ENCODE measurements at regions not wholly inside any gene's neighbourhood (a gene's known extent, or its start where the extent isn't known, plus 50 kb on each side); places are given as distances from the start of the nearest gene placed in this dataset.
"Not testable (repeated sequence)": the region's sequence is repeated elsewhere in the genome, so short reads cannot be mapped to it uniquely, and the experiment has no call there.

DNA sequence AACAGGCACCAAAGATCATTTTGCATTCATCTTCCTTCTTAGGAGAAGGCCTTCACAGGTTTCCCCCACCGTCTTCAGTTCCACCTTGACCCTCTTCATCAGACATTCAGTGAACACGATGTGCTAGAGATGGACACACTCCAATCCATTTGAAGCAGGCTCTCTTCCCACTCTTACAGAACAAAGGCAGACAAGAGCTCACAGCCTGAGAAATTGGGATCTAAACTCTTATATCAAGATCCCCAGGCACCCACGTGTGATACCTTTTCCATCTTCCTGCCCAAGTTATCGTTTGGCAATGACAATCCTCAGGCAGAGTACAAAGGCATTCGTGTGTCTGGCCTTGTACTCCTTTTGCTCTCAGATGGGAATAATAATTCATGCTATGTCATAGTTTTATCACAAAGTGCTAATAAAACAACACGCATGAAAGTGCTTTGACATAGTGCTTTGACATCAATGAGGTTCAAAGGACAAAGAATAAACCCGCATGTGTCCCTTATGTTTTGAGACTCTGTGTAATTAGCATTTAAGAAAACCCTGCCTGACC, 369.3 kb upstream of the KLHL29 start:
- no peak for DNase-seq

DNA sequence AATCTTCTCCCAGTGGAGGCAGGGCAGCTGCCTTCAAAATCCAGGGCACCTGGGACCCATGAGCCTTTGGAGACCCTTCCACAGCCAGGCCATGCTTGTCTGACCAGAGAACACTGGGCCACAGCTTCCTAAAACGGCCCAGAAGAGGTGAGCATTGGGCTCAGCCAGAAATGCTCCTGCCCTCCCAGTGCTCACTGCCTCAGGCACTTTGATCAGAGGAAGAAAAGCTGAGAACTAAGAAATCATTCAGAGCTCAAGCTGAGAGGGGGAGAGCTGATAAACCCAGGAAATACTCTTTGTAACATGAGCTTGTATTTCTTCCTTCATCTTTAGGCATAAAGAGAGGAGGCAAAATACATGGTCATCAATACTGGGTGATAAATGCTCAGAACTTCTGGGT, 365.5 kb upstream of the KLHL29 start:
- no peak for DNase-seq

DNA sequence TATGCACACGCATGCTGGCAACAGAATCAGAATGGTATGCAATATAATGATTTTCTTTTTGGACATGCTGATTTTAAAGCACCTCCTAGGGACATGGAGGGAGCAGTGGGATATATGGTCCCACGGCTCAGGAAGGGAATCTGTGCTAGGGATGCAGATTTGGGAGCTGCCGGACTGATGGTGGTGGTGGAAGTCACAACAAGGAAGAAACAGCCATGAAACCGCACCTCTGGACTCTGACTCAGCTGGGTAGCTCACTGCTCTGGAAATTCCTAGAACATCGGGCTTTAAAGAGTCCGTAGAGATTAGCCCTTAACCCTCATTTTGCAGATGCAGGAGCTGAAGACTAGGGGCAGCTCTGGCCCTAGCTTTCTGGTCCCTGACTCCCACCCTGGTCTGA, 364.3 kb upstream of the KLHL29 start:
- no peak for DNase-seq

DNA sequence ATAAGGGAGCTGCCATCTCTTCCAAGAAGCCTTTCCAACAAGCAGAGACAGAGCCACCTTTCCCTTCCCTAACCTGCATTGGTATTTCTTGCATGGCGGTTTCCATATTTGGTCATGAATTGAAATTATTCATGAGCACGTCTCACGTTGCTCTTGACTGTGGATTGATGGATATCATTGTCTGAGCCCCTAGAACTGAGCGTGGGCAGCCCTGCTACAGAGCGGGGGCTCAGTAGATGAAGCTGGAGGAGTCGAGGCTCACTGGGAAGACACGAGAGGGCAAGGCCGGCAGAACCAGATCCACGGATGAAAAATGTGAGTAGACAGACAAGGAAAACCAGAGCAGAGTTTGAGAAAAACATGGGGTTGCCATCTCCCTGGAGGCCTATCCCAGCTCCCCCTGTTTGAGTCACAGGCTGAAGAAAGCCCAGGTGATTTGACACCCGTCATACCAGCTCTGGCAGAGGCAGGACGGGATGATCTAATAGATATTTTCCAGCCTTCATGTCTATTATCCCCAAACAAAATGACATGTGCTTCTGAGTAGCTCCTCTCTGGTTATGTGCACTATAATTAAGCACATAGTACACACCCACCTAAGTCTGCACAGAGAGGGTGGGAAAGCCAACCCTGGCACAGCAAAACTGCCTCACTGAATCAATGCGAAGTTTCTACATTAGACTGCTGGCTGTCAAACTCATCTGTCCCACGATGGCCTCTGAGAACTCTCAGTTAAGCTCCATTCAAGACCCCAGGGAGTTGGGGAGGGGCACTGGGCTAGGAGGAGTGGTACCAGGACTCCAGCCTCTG, 363.5 kb upstream of the KLHL29 start:
- no peak for DNase-seq

DNA sequence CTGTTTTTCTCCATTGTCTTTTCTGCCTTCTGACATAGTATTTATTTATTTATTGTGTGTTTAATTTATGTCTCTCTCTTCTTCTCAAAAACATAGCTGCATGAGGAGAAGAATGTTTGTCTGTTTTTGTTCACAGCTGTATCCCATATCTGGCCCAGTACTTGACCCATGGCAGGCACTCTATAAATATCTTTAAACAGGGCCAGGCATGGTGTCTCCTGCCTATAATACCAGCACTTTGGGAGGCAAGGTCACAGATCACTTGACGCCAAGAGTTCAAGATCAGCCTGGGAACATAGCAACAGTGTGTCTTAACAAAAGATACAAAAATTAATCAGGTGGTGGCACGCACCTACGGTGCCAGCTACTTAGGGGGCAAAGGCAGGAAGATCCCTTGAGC, 361.3 kb upstream of the KLHL29 start:
- no peak for DNase-seq

DNA sequence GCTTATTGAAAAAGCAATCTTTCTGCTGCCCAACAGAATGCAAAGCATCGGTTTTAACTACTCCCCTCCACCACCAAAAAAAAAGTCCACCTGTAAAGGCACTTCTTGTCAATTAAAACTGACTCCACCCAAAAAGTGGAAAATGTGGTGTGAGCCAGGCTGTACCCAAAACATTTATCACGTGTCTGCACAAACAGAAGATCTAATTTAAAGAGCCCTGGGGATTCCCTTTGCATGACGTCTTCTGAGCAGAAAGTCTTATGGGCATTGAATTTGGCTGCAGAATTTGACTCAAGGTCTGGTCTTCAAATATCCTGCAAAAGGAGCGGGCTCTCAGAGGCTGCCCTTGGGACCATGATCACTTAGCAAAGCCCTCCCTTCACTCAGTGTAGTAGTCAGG, 358.3 kb upstream of the KLHL29 start:
- DNase-seq, result no peak

DNA sequence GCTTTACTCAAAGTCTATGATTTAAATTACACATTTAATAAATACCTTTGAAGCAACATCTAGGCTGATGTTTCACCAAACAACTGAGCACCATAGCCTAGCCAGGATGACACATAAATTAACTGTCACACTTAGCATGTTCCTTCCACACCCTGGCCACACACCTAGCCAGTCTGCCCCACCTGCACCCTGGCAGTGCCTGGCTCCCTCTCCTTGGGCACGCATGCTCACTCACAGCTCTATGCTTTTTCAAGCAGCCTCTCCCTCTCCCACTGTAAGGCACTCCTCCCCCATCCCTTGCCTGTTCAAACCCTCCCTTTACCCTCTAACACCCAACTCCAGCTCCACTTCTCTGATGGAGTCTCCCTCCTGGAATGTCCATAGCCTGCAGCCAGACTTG, 357.6 kb upstream of the KLHL29 start:
- no peak for DNase-seq

DNA sequence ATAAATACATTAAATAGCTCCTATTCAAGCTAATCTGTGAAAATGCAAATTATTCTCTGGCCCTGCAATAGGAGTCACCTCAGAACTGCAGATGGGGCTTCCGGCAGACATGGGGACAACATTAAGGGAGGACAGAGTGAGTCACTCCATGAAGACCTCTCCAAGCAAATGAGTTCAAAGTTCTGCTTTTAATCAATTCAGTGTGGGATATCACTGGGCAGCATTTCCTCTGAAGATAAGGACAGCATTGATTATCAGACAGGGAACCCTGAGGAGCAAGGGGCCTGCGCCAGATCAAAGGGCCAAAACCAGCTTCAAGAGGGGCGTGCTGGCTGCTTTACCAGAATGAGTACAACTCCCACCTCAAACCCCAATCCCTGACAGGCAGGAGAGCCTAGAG, 356.9 kb upstream of the KLHL29 start:
- DNase-seq, result no peak

DNA sequence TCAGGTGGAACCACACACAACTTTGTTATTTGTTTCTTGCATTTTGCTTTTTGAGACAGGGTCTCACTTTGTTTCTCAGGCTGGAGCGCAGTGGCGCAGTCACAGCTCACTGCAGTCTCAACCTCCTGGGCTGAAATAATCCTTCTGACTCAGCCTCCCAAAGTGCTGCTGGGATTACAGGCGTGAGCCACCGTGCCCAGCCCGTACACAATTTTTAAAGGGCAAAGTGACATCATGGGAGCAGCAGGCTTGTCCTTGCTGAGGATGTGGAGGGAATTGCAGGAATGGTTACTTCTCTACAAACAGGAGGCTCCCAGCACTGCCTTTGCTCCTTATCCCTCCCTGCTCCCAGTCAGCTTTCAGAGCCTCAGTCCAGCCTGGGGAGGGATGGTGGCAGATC, 355.9 kb upstream of the KLHL29 start:
- DNase-seq, result no peak

DNA sequence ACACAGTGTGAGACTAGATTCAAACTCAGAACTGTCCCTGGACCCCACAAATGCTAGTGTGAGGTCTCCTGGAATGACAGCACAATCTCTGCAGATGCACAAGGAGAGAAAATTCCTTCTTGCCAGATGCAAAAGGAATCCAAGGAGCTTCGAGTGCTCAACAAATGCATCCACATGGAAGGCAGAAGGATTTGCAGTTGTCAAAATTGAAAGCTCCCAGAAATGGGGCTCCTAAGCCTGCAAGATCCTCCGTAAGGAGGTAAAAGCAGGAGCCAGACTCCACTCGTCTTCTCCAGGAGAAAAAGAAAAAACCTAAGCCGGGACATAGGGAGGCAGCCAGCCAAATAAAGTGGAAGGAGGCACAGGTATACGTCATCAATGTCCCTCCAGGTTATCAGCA, 355.0 kb upstream of the KLHL29 start:
- no peak for DNase-seq

DNA sequence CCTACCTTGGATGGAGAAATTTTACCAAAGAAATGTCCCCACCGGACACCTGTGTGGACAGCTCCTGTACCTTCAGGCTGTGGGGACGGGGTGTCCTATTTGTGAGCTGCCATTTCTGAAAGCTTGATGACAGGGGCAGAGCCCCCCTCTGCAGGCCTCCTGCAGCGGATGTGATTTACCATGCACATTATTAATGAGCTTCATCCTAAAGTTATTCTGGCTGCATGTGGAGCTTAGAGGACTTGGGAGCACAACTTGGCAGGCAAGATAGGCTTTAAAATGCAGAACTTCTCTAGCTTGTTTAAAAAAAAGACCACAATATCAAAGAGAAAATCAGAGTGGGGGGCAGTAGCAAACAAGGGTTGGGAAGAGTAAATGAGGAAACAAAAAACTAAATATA, 350.0 kb upstream of the KLHL29 start:
- DNase-seq, result no peak

DNA sequence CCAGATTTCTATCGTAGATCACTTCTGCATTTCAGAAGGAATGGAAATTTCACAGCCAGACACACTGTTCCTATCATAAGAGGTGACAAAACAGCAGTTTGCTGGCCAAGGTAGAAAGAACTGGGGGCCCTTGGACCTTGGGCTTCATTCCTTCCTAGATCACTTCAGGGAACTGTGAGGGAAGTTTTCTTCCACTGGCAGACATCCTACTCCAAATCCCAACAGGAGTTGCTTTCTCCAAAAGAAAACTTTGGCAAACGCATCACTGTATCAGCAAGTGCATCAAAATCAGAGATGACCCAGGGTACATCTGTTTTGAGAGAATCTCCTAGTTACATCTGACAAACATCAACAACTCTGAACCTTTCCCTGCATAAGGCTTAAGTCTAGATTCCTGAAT, 348.4 kb upstream of the KLHL29 start:
- no peak for DNase-seq

DNA sequence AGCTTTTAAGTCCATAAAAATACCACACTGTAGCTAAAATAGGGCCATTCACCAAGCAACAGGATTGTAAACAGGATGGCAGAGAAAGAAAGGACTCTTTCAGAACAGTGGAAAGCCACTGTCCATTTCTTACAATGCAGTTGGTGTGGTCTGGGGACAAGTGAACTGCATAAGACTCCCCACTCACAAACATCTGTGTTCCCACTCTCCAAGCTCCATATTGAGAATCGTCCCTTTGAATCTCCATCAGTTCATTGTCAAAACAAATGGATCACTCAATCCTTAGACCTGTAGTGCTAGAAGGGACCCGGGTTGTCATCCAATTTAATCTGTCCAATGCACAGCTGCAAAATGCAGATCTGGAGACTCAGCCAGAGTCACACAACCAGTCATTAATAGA, 347.4 kb upstream of the KLHL29 start:
- DNase-seq, result no peak

DNA sequence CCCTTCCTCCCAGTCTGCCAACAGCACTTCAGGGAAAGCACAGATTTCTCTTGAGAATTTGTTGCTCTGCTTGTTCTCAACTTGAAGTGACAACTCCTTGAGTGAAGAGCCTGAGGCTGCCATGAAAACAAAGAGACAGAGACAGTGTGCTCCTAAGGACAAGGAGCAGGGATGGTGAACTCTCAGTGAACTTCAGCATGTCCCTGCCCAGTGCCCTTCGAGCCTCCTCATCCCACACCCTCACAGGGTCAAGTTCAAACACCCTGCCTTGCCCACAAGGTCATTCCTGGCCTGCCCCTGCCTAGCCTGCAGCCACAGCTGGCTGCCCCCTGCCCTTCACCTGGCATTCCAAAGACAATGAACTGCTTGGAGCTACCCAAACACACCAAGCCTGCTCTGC, 343.5 kb upstream of the KLHL29 start:
- DNase-seq, result no peak

DNA sequence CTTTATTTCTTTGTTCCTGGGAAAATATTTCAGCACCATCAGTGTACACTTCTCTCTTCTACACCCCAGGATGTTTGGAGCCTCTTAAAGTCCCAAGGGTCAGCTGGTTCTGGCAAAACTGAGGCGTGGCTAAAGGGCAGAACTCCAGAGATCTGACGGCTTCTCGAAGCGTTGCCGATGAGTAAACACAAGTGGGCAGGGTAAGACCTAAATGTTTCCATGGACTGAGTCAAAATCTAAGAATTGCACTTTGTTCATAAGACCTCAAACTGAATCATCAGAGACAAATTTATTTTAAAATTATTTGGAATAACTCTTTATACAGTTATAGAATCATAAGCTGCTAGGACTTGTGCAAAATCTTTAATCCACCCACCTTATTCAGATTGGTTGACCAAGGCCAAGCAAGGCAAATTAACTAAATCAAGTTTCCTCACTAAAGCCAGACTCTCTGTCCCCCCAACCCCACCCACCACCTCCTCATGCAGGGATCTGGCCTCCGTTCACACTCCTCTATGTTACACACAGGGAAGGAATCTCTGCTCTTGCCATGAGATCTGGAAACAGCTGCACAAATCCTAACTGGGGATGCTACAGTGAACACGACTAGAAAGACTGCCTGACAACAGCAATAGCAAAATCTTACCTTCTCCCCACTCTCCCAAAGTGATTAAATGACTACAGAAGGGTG, 342.6 kb upstream of the KLHL29 start:
- no peak for DNase-seq

DNA sequence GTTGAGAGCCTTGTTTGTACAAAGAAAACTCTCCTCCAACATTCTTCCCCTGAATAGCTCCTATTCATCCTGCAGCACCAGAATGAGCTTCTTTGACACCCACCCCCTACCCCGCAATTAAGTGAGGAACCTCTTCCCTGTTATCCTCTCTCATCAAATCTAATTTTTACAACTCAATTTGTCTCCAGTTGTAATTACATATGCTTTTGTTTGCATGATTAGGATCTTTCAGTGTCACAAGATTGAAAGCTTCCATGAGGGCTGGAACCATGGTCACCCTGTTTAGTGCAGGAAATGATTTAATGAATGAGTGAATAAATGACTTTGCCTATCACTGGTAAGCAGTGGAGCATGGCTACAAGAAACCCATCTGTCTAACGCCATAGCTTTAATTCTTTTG, 334.6 kb upstream of the KLHL29 start:
- DNase-seq, result no peak

DNA sequence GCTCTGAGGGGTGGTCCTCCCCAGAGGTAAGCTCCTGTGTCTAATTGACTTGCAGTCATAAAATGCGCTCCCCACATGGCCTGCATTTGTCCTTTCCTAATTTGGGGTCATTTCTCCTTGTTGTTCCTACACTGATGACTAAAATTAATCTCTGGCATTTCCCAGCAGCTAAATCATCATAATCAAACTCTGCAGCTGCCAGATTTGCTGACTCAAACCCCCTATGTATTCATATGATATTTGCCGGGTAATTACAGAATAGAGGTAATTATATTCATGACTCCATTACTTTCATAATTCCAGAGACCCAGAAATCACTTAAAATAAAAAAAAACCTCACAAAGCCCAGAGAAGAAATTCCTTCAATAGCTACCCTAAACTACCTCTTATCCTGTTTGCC, 331.4 kb upstream of the KLHL29 start:
- DNase-seq, result no peak

DNA sequence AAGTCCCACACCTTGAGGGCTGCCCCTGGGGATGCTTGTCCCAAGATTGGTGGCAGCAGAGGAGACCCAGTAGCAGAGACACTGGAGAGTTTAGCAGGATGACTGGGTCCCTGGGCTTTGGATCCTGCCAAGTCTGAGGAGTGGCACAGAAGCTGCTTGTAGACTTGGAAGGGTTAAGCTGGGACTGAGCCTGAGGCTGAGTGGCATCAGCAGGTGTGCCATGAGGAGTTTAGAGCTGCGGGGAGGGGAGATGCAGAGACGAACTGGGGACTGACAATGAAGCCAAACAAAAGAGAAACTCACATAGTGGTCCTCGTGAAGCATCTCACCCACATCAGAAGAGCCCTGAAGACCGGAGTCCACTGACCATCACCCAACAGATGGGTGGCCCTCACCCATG, 329.7 kb upstream of the KLHL29 start:
- no peak for DNase-seq

DNA sequence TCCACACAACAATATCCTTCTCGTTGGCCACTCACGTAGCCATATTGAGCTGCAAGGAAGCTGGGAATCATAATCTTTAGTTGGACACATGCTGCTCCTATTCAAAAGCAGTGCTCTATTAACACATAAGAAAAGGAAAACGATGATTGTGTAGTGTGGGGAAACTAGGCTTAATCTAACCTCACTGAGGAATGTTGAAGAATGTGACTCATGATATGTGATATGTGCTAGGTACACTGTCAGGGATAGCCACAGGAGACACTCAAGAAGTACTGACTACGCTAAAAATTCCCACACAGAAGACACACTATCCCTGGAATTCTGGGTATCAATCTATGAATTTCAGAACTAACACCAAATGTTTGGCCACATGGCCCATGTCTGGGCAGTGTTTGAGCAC, 328.1 kb upstream of the KLHL29 start:
- DNase-seq, result not testable (repeated sequence)

DNA sequence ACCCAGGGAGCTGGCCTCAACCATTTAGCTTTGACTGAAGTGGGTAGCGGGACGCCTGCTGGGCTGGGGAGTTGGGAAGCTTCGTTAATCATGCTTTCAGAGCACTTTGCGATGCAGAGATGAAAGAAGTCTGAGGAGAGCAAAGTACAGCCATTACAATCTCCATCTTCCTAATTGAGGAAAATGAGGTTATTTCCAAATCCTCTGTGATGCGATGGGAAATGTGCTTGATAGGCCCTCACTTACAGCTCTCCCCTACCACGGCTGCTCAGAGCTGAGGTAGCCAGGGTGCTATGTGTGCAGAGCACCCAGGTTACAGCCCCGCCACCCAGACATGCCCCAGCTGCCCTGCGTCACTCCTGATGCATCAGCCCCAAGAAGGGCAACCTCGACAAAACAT, 326.5 kb upstream of the KLHL29 start:
- no peak for DNase-seq

DNA sequence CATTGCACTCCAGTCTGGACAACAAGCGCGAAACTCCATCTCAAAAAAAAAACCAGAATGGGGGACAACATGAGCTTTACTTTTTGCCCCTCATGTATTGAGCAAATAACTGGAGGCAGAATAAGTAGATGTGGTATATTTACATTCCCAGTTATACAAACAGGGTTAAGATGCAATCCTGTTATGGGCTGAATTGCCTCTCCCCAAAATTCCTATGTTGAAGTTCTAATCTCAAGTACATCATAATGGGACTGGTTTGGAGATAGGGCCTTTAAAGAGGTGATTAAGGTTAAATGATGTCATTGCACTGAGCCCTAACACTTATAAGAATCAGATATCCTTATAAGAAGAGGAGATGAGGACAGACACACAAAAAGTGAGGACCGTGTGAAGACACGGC, 319.8 kb upstream of the KLHL29 start:
- no peak for DNase-seq

DNA sequence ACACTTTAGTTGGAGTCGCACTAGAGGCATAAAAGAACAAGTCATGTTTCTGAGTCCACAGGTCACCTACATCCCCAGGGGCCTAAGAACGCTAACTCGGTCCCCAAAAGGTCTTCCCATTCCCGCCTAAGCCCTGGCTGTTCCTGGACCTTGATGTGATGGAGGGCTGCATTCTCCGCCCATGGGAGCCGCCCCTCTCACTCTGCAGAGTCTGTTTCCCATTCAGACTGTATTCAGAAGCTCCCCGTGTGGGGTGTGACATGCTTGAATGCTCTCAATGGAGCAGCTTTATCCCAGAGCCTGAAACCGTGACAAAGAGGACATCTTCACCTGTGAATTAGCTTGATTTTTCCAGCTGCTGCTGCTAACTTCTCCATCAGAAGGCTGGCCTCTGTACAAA, 319.0 kb upstream of the KLHL29 start:
- no peak for DNase-seq

DNA sequence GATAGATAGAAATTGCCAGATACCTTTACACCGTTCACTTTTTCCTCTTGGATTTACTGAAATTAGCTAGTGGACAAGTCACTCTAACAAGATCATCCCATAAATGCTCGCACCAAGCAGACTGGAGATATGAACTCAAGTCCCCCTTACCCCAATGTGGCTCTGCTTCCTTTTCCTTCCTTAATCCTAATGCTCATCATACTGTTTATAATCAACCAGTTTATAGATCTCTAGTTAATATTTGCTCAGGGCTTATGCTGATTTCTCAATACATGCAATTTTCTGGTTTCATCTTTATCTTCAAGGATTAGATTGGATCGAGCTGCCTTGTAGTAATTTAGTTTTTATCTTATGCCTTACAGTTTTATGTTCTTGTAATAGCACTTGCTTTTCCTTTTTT, 318.3 kb upstream of the KLHL29 start:
- DNase-seq, result no peak

DNA sequence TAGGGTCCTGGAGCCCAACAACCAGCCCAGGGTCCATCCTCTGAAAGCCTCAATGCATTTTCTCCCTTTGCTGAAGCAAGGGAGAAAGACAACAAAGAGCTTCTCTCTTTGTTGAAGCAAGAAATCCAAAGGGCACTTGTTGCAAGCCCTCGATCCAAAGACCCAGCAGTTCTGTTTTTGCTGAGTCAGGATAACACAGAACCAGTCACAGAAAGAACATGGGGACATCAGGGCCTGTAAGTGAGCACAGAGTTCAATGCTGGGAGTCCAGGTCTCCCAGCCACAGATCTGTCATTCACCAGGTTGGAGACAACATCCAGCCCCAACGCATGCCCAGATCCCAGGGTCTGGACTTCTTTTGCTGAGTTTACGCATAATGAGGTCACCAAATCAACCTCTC, 315.8 kb upstream of the KLHL29 start:
- no peak for DNase-seq

DNA sequence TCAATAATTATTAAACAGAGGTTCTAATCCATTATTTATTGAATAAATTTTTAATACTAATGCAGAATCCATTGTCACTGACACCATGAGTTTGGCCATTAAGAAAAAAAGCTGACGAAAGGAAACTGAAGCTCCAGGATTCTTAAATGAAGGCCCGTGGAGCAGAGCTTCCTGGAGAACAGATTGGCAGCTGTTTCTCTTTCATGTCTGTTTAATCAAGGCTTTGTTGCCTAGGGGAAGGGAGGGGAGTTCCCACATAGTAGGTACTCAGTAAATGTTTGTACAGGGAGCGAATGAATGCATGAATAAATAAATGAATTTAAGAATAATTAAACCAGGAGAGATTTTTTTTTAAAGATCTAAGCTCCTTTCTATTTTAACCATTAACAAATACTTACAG, 315.1 kb upstream of the KLHL29 start:
- DNase-seq, result no peak
